WTC11 (cell line): ENCODE measurements at regions not wholly inside any gene's neighbourhood (a gene's known extent, or its start where the extent isn't known, plus 50 kb on each side); places are given as distances from the start of the nearest gene placed in this dataset.

Experiments
- ATAC-seq: fragments of 200-7000 bp; cut with Tn5 transposase; 2 replicates; pipeline ENCODE4 v1.10.0; 2021; ENCODE audit warnings: mild to moderate bottlenecking, moderate library complexity
- CTCF ChIA-PET: fragments of 300-600 bp; sonication (Branson Sonifier 250); formaldehyde crosslinking; loops from one replicate; lab custom pipeline; 2021; ENCODE audit warnings: antibody characterized with exemption; lab: Charles Lee
- POLR2A ChIA-PET: fragments of 350-600 bp; sonication (Branson Sonifier 250); formaldehyde crosslinking; loops from one replicate; lab custom pipeline; 2021; ENCODE audit warnings: antibody characterized with exemption; lab: Charles Lee
- DNase-seq: peaks from one replicate; pipeline ENCODE4 v3.0.0; 2021; ENCODE audit warnings: low spot score
- H3K27ac Mint-ChIP-seq: 2 replicates; pipeline ENCODE4 v1.8.0; 2021; ENCODE audit warnings: mixed read lengths
- H3K27me3 Mint-ChIP-seq: 2 replicates; pipeline ENCODE4 v1.8.0; 2021; ENCODE audit warnings: low read depth, mild to moderate bottlenecking, moderate library complexity, mixed read lengths
- H3K36me3 Mint-ChIP-seq: 2 replicates; pipeline ENCODE4 v1.8.0; 2021; ENCODE audit warnings: mixed read lengths
- H3K4me1 Mint-ChIP-seq: 2 replicates; pipeline ENCODE4 v1.8.0; 2022; ENCODE audit warnings: mixed read lengths
- H3K4me3 Mint-ChIP-seq: 2 replicates; pipeline ENCODE4 v1.8.0; 2021; ENCODE audit warnings: mild to moderate bottlenecking, moderate library complexity, mixed read lengths
- H3K9me3 Mint-ChIP-seq: 2 replicates; pipeline ENCODE4 v1.8.0; 2021; ENCODE audit warnings: mixed read lengths
- ATF3 ChIP-seq: sonication (generic); formaldehyde crosslinking; conservative IDR thresholded peaks from 2 replicates; pipeline ENCODE4 v1.8.1; 2022; ENCODE audit warnings: mild to moderate bottlenecking, missing genetic modification reagents
- ATF6 ChIP-seq: sonication (generic); formaldehyde crosslinking; IDR thresholded peaks from 2 replicates; pipeline ENCODE4 v1.8.1; 2023; ENCODE audit warnings: mild to moderate bottlenecking, missing genetic modification reagents
- CBFB ChIP-seq: sonication (generic); formaldehyde crosslinking; IDR thresholded peaks from 2 replicates; pipeline ENCODE4 v1.8.1; 2022; ENCODE audit warnings: mild to moderate bottlenecking, low read depth, missing genetic modification reagents
- CREB1 ChIP-seq: sonication (generic); formaldehyde crosslinking; IDR thresholded peaks from 2 replicates; pipeline ENCODE4 v1.8.0; 2023; ENCODE audit warnings: mild to moderate bottlenecking, missing genetic modification reagents
- E2F4 ChIP-seq: sonication (generic); formaldehyde crosslinking; IDR thresholded peaks from 2 replicates; pipeline ENCODE4 v1.8.1; 2022; ENCODE audit warnings: low read depth, mild to moderate bottlenecking, moderate library complexity, missing genetic modification reagents, borderline replicate concordance
- FOXK1 ChIP-seq: sonication (generic); formaldehyde crosslinking; IDR thresholded peaks from 2 replicates; pipeline ENCODE4 v1.8.0; 2022; ENCODE audit warnings: mild to moderate bottlenecking, moderate library complexity, missing genetic modification reagents
- GABPB1 ChIP-seq: sonication (generic); formaldehyde crosslinking; IDR thresholded peaks from 2 replicates; pipeline ENCODE4 v1.8.1; 2023; ENCODE audit warnings: mild to moderate bottlenecking, missing genetic modification reagents
- MAX ChIP-seq: sonication (generic); formaldehyde crosslinking; IDR thresholded peaks from 2 replicates; pipeline ENCODE4 v1.8.0; 2022; ENCODE audit warnings: mild to moderate bottlenecking, missing genetic modification reagents
- OVOL2 ChIP-seq: fragments of 250-450 bp; sonication (Bioruptor Pico); IDR thresholded peaks from 2 replicates; pipeline ENCODE4 v1.9.0; 2021; ENCODE audit warnings: mild to moderate bottlenecking, borderline replicate concordance
- PREB ChIP-seq: sonication (generic); formaldehyde crosslinking; IDR thresholded peaks from 2 replicates; pipeline ENCODE4 v1.8.1; 2022; ENCODE audit warnings: mild to moderate bottlenecking, missing genetic modification reagents, moderate library complexity, borderline replicate concordance
- STAT6 ChIP-seq: sonication (generic); formaldehyde crosslinking; conservative IDR thresholded peaks from 2 replicates; pipeline ENCODE4 v1.8.1; 2023; ENCODE audit warnings: mild to moderate bottlenecking, low read depth, missing genetic modification reagents, moderate library complexity
- TEAD1 ChIP-seq: sonication (generic); formaldehyde crosslinking; IDR thresholded peaks from 2 replicates; pipeline ENCODE4 v1.8.0; 2022; ENCODE audit warnings: mild to moderate bottlenecking, missing genetic modification reagents
- USF1 ChIP-seq: sonication (generic); formaldehyde crosslinking; IDR thresholded peaks from 2 replicates; pipeline ENCODE4 v1.8.0; 2022; ENCODE audit warnings: mild to moderate bottlenecking, missing genetic modification reagents
- USF2 ChIP-seq: sonication (generic); formaldehyde crosslinking; IDR thresholded peaks from 2 replicates; pipeline ENCODE4 v1.8.1; 2023; ENCODE audit warnings: mild to moderate bottlenecking, missing genetic modification reagents, moderate library complexity
- ZBTB21 ChIP-seq: sonication (generic); formaldehyde crosslinking; IDR thresholded peaks from 2 replicates; pipeline ENCODE4 v1.8.1; 2023; ENCODE audit warnings: mild to moderate bottlenecking, missing genetic modification reagents, borderline replicate concordance
- ZNF263 ChIP-seq: sonication (generic); formaldehyde crosslinking; IDR thresholded peaks from 2 replicates; pipeline ENCODE4 v1.8.1; 2022; ENCODE audit warnings: low read depth, mild to moderate bottlenecking, moderate library complexity, missing genetic modification reagents
- ZNF512 ChIP-seq: sonication (generic); formaldehyde crosslinking; IDR thresholded peaks from 2 replicates; pipeline ENCODE4 v1.8.1; 2022; ENCODE audit warnings: missing genetic modification reagents, borderline replicate concordance
- ZSCAN18 ChIP-seq: fragments of 250-450 bp; sonication (Bioruptor Pico); IDR thresholded peaks from 2 replicates; pipeline ENCODE4 v2.1.2; 2022; ENCODE audit warnings: mild to moderate bottlenecking, moderate library complexity

GRCh38 chr12:114272071-114272470 lies 133.9 kb downstream of the TBX5 start:
- H3K9me3 Mint-ChIP-seq: no peaks in the 10 kb centered on the region; the same call in 1 of the 2 replicates
- ATAC-seq (no peak), DNase-seq (no peak)
- peak overlapping the region; percentile 39 for H3K27ac Mint-ChIP-seq
- ChIA-PET CTCF (no interaction called here), POLR2A (interaction anchor here (0.5 kb wide), 1 partner anchor 485 kb away, joined by 7 read pairs; no protein-coding TSS in a partner anchor)
- H3K27me3 Mint-ChIP-seq: peaks cover 4% of the 10 kb centered on the region; the same call in 1 of the 2 replicates
- no peak overlapping the region; the same call in 1 of the 2 replicates for H3K4me3 Mint-ChIP-seq
- peaks cover 77% of the 10 kb centered on the region for H3K4me1 Mint-ChIP-seq
- TF ChIP-seq CBFB (CRISPR knock-in tag) (no peak), ZBTB21 (CRISPR knock-in tag) (peak; percentile 94), ZNF263 (no peak), ATF6 (CRISPR knock-in tag) (no peak)
- H3K36me3 Mint-ChIP-seq: no peaks in the 10 kb centered on the region

- Mint-ChIP-seq H3K27me3 (peaks cover 8% of the 10 kb centered on the region), H3K27ac (peak overlapping the region; percentile 85; the same call in 1 of the 2 replicates)
- TF ChIP-seq USF1 (CRISPR knock-in tag): peak; percentile 74
- TF ChIP-seq USF2 (CRISPR knock-in tag): peak; percentile 80
- TF ChIP-seq GABPB1 (CRISPR knock-in tag): no peak
- peak; percentile 47; the same call in 1 of the 2 replicates for TF ChIP-seq MAX (CRISPR knock-in tag)
- TF ChIP-seq TEAD1: 0 out of 2 replicates have a peak, but pooled peaks have one; percentile 22
- TF ChIP-seq, all 79 proteins: peak for 4
- no peak overlapping the region for H3K4me3 Mint-ChIP-seq
- peaks cover 54% of the 10 kb centered on the region for H3K4me1 Mint-ChIP-seq
- DNase-seq (no peak), ATAC-seq (peak; percentile 28; the same call in 1 of the 2 replicates)
- no peaks in the 10 kb centered on the region for H3K36me3 Mint-ChIP-seq
- POLR2A ChIA-PET: no interaction called here
- no peaks in the 10 kb centered on the region; the same call in 1 of the 2 replicates for H3K9me3 Mint-ChIP-seq
- CTCF ChIA-PET: no interaction called here
These were observed 136.8 kb downstream of the TBX5 start for GRCh38 chr12:114269153-114269552.

- peaks cover 8% of the 10 kb centered on the region for H3K27me3 Mint-ChIP-seq
- POLR2A ChIA-PET: no interaction called here
- no peaks in the 10 kb centered on the region for H3K36me3 Mint-ChIP-seq
- no peak for DNase-seq
- CTCF ChIA-PET: interaction anchor here (1.1 kb wide), 2 partner anchors 89 to 286 kb away, joined by 3 read pairs; no protein-coding TSS in a partner anchor
- ATAC-seq: no peak
- TF ChIP-seq ZSCAN18 (CRISPR knock-in tag) (no peak), FOXK1 (CRISPR knock-in tag) (no peak), E2F4 (CRISPR knock-in tag) (no peak), STAT6 (no peak), ATF3 (no peak), ZNF512 (CRISPR knock-in tag) (no peak), PREB (CRISPR knock-in tag) (no peak), CREB1 (no peak), OVOL2 (CRISPR knock-in tag) (no peak)
- no peak overlapping the region for H3K4me3 Mint-ChIP-seq
- no peaks in the 10 kb centered on the region; the same call in 1 of the 2 replicates for H3K9me3 Mint-ChIP-seq
- H3K27ac Mint-ChIP-seq: no peak overlapping the region
- H3K4me1 Mint-ChIP-seq: peaks cover 46% of the 10 kb centered on the region
These were observed 139.4 kb downstream of the TBX5 start for GRCh38 chr12:114266536-114266935.
